B cell (primary cell): ENCODE measurements at regions not wholly inside any gene's neighbourhood (a gene's known extent, or its start where the extent isn't known, plus 50 kb on each side); places are given as distances from the start of the nearest gene placed in this dataset.

Experiments used
- ATAC-seq: fragments of 200-7000 bp; cut with Tn5 transposase; one replicate; pipeline ENCODE4 v1.10.0; 2021; ENCODE audit warnings: low read depth, mild to moderate bottlenecking, moderate number of reproducible peaks, moderate library complexity
- CTCF ChIA-PET: fragments of 350-600 bp; sonication (Branson Sonifier 250); formaldehyde crosslinking; loops from one replicate; lab custom pipeline; 2021; ENCODE audit warnings: antibody characterized with exemption, inconsistent platforms; lab: Charles Lee
- POLR2A ChIA-PET: fragments of 350-600 bp; sonication (Branson Sonifier 250); formaldehyde crosslinking; loops from one replicate; lab custom pipeline; 2021; ENCODE audit warnings: antibody characterized with exemption; lab: Charles Lee
- DNase-seq: peaks from one replicate; pipeline ENCODE4 v3.0.0; 2013
- H2AFZ ChIP-seq: 2 replicates; pipeline ENCODE4 v1.6.1; 2012; ENCODE audit warnings: mild to moderate bottlenecking, low read depth, low read length; ENCODE audit not compliant: insufficient read depth, poor library complexity, severe bottlenecking
- H3K27ac ChIP-seq, 2 donors: 1 replicate in 1 of 2; 2 replicates in 1 of 2; pipeline ENCODE4 v1.5.1; 2012 to 2013; ENCODE audit warnings: low read length in 2 of 2, mild to moderate bottlenecking in 2 of 2, moderate library complexity in 1 of 2
- H3K27me3 ChIP-seq, 4 experiments: fragments of 200-600 bp in 1 of 4; sonication (generic) in 1 of 4; replicated peaks in 1 of 4; 1 replicate in 2 of 4; 2 replicates in 2 of 4; pipeline versions ENCODE4 v1.6.1 to v1.7.0; 2013 to 2016; ENCODE audit warnings: low read length in 3 of 4, mild to moderate bottlenecking in 2 of 4, mixed read lengths in 1 of 4, moderate library complexity in 1 of 4; ENCODE audit not compliant: insufficient read depth in 4 of 4, control insufficient read depth in 3 of 4; ENCODE audit errors: control extremely low read depth in 1 of 4
- H3K36me3 ChIP-seq, 2 experiments: replicated peaks in 1 of 2; 1 replicate in 1 of 2; 2 replicates in 1 of 2; pipeline versions ENCODE4 v1.6.1 to v1.7.1; 2013; ENCODE audit warnings: low read length in 1 of 2; ENCODE audit not compliant: insufficient read depth in 2 of 2, control insufficient read depth in 1 of 2; ENCODE audit errors: control extremely low read depth in 1 of 2, extremely low read depth in 1 of 2
- H3K4me1 ChIP-seq, 2 donors: fragments of 200-600 bp in 1 of 2; sonication (generic) in 1 of 2; 1 replicate in 1 of 2; 2 replicates in 1 of 2; pipeline versions ENCODE4 v1.5.1 to v1.6.1; 2013 to 2017; ENCODE audit warnings: low read length in 2 of 2; ENCODE audit not compliant: control insufficient read depth in 2 of 2, insufficient read depth in 2 of 2
- H3K4me2 ChIP-seq: replicated peaks from 2 replicates; pipeline ENCODE3; 2012; ENCODE audit warnings: mild to moderate bottlenecking, low read depth, low read length; ENCODE audit not compliant: poor library complexity, severe bottlenecking
- H3K4me3 ChIP-seq, 5 experiments: fragments of 200-600 bp in 1 of 5; sonication (generic) in 1 of 5; 1 replicate in 3 of 5; 2 replicates in 2 of 5; pipeline versions ENCODE4 v1.5.1 to v1.7.0; 2011 to 2016; ENCODE audit warnings: low read length in 4 of 5, mild to moderate bottlenecking in 4 of 5, low read depth in 2 of 5, control low read depth in 1 of 5, moderate library complexity in 1 of 5; ENCODE audit not compliant: insufficient read depth in 1 of 5; ENCODE audit errors: control extremely low read depth in 1 of 5, extremely low read depth in 1 of 5
- H3K79me2 ChIP-seq: fragments of 200-600 bp; sonication (generic); one replicate; pipeline ENCODE4 v1.6.0; 2016; ENCODE audit warnings: low read length; ENCODE audit not compliant: control insufficient read depth, insufficient read depth
- H3K9ac ChIP-seq: fragments of 200-600 bp; sonication (generic); 2 replicates; pipeline ENCODE4 v1.6.1; 2017; ENCODE audit warnings: mild to moderate bottlenecking, low read length, moderate library complexity
- H3K9me3 ChIP-seq, 3 donors: one replicate each; pipeline versions ENCODE4 v1.6.1 to v1.7.1; 2013; ENCODE audit warnings: low read length in 2 of 3; ENCODE audit not compliant: control insufficient read depth in 2 of 3, insufficient read depth in 1 of 3; ENCODE audit errors: control extremely low read depth in 1 of 3
- H4K20me1 ChIP-seq: 2 replicates; pipeline ENCODE4 v1.6.0; 2012; ENCODE audit warnings: mild to moderate bottlenecking, low read length; ENCODE audit not compliant: insufficient read depth, control insufficient read depth, poor library complexity, severe bottlenecking
- H3K27ac Mint-ChIP-seq: one replicate; pipeline ENCODE4 v1.8.0; 2021; ENCODE audit warnings: mixed read lengths
- H3K27me3 Mint-ChIP-seq: one replicate; pipeline ENCODE4 v1.8.0; 2021; ENCODE audit warnings: mixed read lengths
- H3K4me1 Mint-ChIP-seq: one replicate; pipeline ENCODE4 v1.8.0; 2021; ENCODE audit warnings: mixed read lengths
- H3K4me3 Mint-ChIP-seq: one replicate; pipeline ENCODE4 v1.8.0; 2021; ENCODE audit warnings: mixed read lengths
- H3K9me3 Mint-ChIP-seq: one replicate; pipeline ENCODE4 v1.8.0; 2022; ENCODE audit warnings: mixed read lengths; ENCODE audit not compliant: insufficient read depth
- CTCF ChIP-seq: fragments of 200-600 bp; IDR thresholded peaks from one replicate; pipeline ENCODE4 v1.8.0; 2022; ENCODE audit warnings: antibody characterized with exemption, mild to moderate bottlenecking
- EZH2 ChIP-seq: IDR thresholded peaks from 2 replicates; pipeline ENCODE4 v1.6.1; 2012; ENCODE audit warnings: borderline replicate concordance, low read depth, mild to moderate bottlenecking, moderate library complexity, low read length; ENCODE audit not compliant: insufficient read depth, poor library complexity, severe bottlenecking
- WGBS: methylation state at CpG from one replicate; pipeline ENCODE4 v1.1.5; 2013; ENCODE audit warnings: missing lambda C conversion rate; ENCODE audit not compliant: insufficient coverage; 5-methylcytosine and 5-hydroxymethylcytosine counted together
- intact Hi-C: fragments of 100-400 bp; cut with micrococcal nuclease; formaldehyde crosslinking; loops from one replicate; pipeline ENCODE4 v1.10.0; 2022

GRCh38 chr3:59161048-59161447 is 111.2 kb upstream of the CFAP20DC start:
- Mint-ChIP-seq H3K4me1 (no peaks in the 10 kb centered on the region), H3K27me3 (peaks cover 14% of the 10 kb centered on the region), H3K9me3 (no peaks in the 10 kb centered on the region), H3K4me3 (no peak overlapping the region), H3K27ac (no peak overlapping the region)
- no peak overlapping the region for H3K9ac ChIP-seq
- DNase-seq (no peak), ATAC-seq (no peak)
- no peak overlapping the region for H3K4me2 ChIP-seq
- no peaks in the 10 kb centered on the region for H3K79me2 ChIP-seq
- POLR2A ChIA-PET = no interaction called here
- no peaks in the 10 kb centered on the region for H3K4me1 ChIP-seq
- no peak overlapping the region for H3K27ac ChIP-seq
- intact Hi-C loops = no loop called here
- TF ChIP-seq EZH2 (no peak), CTCF (no peak)
- no peaks in the 10 kb centered on the region for H3K27me3 ChIP-seq
- H3K4me3 ChIP-seq = no peak overlapping the region
- H2AFZ ChIP-seq = no peak overlapping the region
- CTCF ChIA-PET = no interaction called here
- H4K20me1 ChIP-seq = no peaks in the 10 kb centered on the region
- H3K9me3 ChIP-seq = peaks cover 0 to 1% (median 0%) of the 10 kb centered on the region in 3 donors
- 98% methylated on average over 6 of the region's 7 CpGs for WGBS
- H3K36me3 ChIP-seq = no peaks in the 10 kb centered on the region

GRCh38 chr3:59160133-59160746 is 110.4 kb upstream of the CFAP20DC start:
- TF ChIP-seq EZH2 (no peak), CTCF (no peak)
- Histone ChIP-seq H3K36me3 (no peaks in the 10 kb centered on the region), H4K20me1 (no peaks in the 10 kb centered on the region), H2AFZ (no peak overlapping the region), H3K4me2 (no peak overlapping the region), H3K27ac (no peak overlapping the region), H3K79me2 (no peaks in the 10 kb centered on the region), H3K4me1 (no peaks in the 10 kb centered on the region), H3K4me3 (no peak overlapping the region), H3K9ac (no peak overlapping the region), H3K27me3 (no peaks in the 10 kb centered on the region), H3K9me3 (peaks cover 0 to 1% (median 0%) of the 10 kb centered on the region in 3 donors)
- no peak for ATAC-seq
- no peak overlapping the region for H3K27ac Mint-ChIP-seq
- H3K4me3 Mint-ChIP-seq = no peak overlapping the region
- intact Hi-C loops = no loop called here
- no peaks in the 10 kb centered on the region for H3K4me1 Mint-ChIP-seq
- DNase-seq = no peak
- WGBS = no CpG with 5 or more reads among the region's 4 CpGs
- H3K27me3 Mint-ChIP-seq = peaks cover 14% of the 10 kb centered on the region
- H3K9me3 Mint-ChIP-seq = no peaks in the 10 kb centered on the region
- POLR2A ChIA-PET = no interaction called here
- CTCF ChIA-PET = no interaction called here
